WERI-Rb-1 (cell line): ENCODE measurements at regions not wholly inside any gene's neighbourhood (a gene's known extent, or its start where the extent isn't known, plus 50 kb on each side); places are given as distances from the start of the nearest gene placed in this dataset.

Source experiments
- DNase-seq: peaks from one replicate; pipeline ENCODE4 v3.0.0-alpha.2; 2020
- H3K27ac ChIP-seq: fragments of 250-450 bp; sonication (Bioruptor Pico); 2 replicates; pipeline ENCODE4 v1.5.1; 2020; ENCODE audit warnings: mild to moderate bottlenecking, moderate library complexity
- H3K27me3 ChIP-seq: fragments of 250-450 bp; sonication (Bioruptor Pico); 2 replicates; pipeline ENCODE4 v1.5.1; 2021; ENCODE audit warnings: mild to moderate bottlenecking, low read depth, moderate library complexity; ENCODE audit not compliant: insufficient read depth, severe bottlenecking
- H3K36me3 ChIP-seq: fragments of 250-450 bp; sonication (Bioruptor Pico); 2 replicates; pipeline ENCODE4 v1.5.1; 2020; ENCODE audit warnings: mild to moderate bottlenecking, moderate library complexity
- H3K4me3 ChIP-seq: 2 replicates; pipeline ENCODE4 v1.5.1; 2011; ENCODE audit warnings: low read depth, mild to moderate bottlenecking, control low read depth, low read length
- H3K9me3 ChIP-seq: fragments of 250-450 bp; sonication (Bioruptor Pico); 2 replicates; pipeline ENCODE4 v1.5.1; 2021; ENCODE audit warnings: mild to moderate bottlenecking, moderate library complexity; ENCODE audit not compliant: severe bottlenecking
- TF ChIP-seq, protein P1 (sequence below): IDR thresholded peaks from 2 replicates; pipeline ENCODE4 v1.5.1; 2011; ENCODE audit warnings: low read depth, mild to moderate bottlenecking, control low read depth, inconsistent platforms, low read length

GRCh38 chr2:150817422-150817821 is 330.0 kb upstream of the RND3 start:
- TF ChIP-seq, protein P1, sequence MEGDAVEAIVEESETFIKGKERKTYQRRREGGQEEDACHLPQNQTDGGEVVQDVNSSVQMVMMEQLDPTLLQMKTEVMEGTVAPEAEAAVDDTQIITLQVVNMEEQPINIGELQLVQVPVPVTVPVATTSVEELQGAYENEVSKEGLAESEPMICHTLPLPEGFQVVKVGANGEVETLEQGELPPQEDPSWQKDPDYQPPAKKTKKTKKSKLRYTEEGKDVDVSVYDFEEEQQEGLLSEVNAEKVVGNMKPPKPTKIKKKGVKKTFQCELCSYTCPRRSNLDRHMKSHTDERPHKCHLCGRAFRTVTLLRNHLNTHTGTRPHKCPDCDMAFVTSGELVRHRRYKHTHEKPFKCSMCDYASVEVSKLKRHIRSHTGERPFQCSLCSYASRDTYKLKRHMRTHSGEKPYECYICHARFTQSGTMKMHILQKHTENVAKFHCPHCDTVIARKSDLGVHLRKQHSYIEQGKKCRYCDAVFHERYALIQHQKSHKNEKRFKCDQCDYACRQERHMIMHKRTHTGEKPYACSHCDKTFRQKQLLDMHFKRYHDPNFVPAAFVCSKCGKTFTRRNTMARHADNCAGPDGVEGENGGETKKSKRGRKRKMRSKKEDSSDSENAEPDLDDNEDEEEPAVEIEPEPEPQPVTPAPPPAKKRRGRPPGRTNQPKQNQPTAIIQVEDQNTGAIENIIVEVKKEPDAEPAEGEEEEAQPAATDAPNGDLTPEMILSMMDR = no peak
- no peak for DNase-seq
- H3K36me3 ChIP-seq = no peaks in the 10 kb centered on the region
- no peaks in the 10 kb centered on the region for H3K9me3 ChIP-seq
- H3K4me3 ChIP-seq = no peak overlapping the region
- H3K27me3 ChIP-seq = no peaks in the 10 kb centered on the region
- H3K27ac ChIP-seq = no peak overlapping the region

GRCh38 chr2:150812664-150813367 is 325.3 kb upstream of the RND3 start:
- TF ChIP-seq, protein P1 = no peak
- no peak overlapping the region for H3K4me3 ChIP-seq
- no peaks in the 10 kb centered on the region for H3K27me3 ChIP-seq
- no peaks in the 10 kb centered on the region for H3K9me3 ChIP-seq
- no peaks in the 10 kb centered on the region for H3K36me3 ChIP-seq
- H3K27ac ChIP-seq = no peak overlapping the region
- no peak for DNase-seq

GRCh38 chr2:150812066-150812465 is 324.6 kb upstream of the RND3 start:
- Histone ChIP-seq H3K36me3 (no peaks in the 10 kb centered on the region), H3K27me3 (no peaks in the 10 kb centered on the region), H3K4me3 (no peak overlapping the region), H3K9me3 (no peaks in the 10 kb centered on the region), H3K27ac (no peak overlapping the region)
- DNase-seq = no peak
- TF ChIP-seq, protein P1 = no peak

- Histone ChIP-seq H3K36me3 (no peaks in the 10 kb centered on the region), H3K27ac (no peak overlapping the region), H3K4me3 (no peak overlapping the region), H3K9me3 (no peaks in the 10 kb centered on the region), H3K27me3 (no peaks in the 10 kb centered on the region)
- DNase-seq = no peak
- TF ChIP-seq, protein P1 = no peak
Observed at GRCh38 chr2:150811259-150811855, 323.9 kb upstream of the RND3 start.

DNA sequence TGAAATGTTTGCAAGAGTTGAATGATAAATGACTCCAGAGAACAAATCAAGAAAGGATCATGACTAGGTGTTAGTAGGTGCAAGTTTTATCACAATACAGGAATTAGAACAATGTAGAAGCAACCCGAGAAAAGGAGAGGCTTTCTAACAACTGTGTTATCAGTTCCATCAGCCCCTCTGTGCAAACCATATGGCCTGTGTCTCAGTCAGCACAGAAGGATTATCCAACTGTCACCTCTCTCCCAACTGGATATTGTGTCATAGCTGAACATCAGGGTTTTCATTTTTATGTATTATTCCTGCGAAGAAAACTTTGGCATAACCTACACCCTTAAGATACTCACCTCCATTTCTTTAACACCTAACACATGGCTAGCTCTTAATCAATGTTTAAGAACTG is 321.6 kb upstream of the RND3 start:
- H3K4me3 ChIP-seq = no peak overlapping the region
- TF ChIP-seq, protein P1 = no peak
- DNase-seq = peak; percentile 47
- H3K9me3 ChIP-seq = no peaks in the 10 kb centered on the region
- no peaks in the 10 kb centered on the region for H3K27me3 ChIP-seq
- H3K27ac ChIP-seq = peak overlapping the region; percentile 74
- H3K36me3 ChIP-seq = no peaks in the 10 kb centered on the region

GRCh38 chr2:150806336-150806735 is 318.9 kb upstream of the RND3 start:
- Histone ChIP-seq H3K27ac (no peak overlapping the region), H3K9me3 (no peaks in the 10 kb centered on the region), H3K4me3 (no peak overlapping the region), H3K36me3 (no peaks in the 10 kb centered on the region), H3K27me3 (no peaks in the 10 kb centered on the region)
- no peak for DNase-seq
- TF ChIP-seq, protein P1 = no peak
